GM06990 (cell line): ENCODE measurements at regions not wholly inside any gene's neighbourhood (a gene's known extent, or its start where the extent isn't known, plus 50 kb on each side); places are given as distances from the start of the nearest gene placed in this dataset.

Source experiments
- DNase-seq: peaks from one replicate; pipeline ENCODE4 v3.0.0-alpha.2; 2011; ENCODE audit not compliant: insufficient read length; ENCODE audit errors: extremely low read depth
- H3K27me3 ChIP-seq: replicated peaks from 2 replicates; pipeline ENCODE4 v1.6.0; 2011; ENCODE audit warnings: low read length; ENCODE audit not compliant: control insufficient read depth, insufficient read depth
- H3K36me3 ChIP-seq: 2 replicates; pipeline ENCODE4 v1.5.1; 2011; ENCODE audit warnings: low read length; ENCODE audit not compliant: control insufficient read depth, insufficient read depth
- H3K4me3 ChIP-seq: replicated peaks from 2 replicates; pipeline ENCODE4 v1.5.1; 2011; ENCODE audit warnings: low read depth, mild to moderate bottlenecking, control low read depth, low read length
- CTCF ChIP-seq: IDR thresholded peaks from 2 replicates; pipeline ENCODE4 v1.5.1; 2011; ENCODE audit warnings: low read length, control low read depth, mild to moderate bottlenecking, inconsistent platforms; ENCODE audit not compliant: insufficient read depth, poor library complexity, severe bottlenecking

- DNase-seq = no peak
- H3K4me3 ChIP-seq = no peak overlapping the region
- H3K36me3 ChIP-seq = no peaks in the 10 kb centered on the region
- no peaks in the 10 kb centered on the region for H3K27me3 ChIP-seq
- TF ChIP-seq CTCF = no peak
These were observed 618.8 kb upstream of the CCDC54 start for GRCh38 chr3:106758459-106758858.

GRCh38 chr3:106759731-106760130 is 617.5 kb upstream of the CCDC54 start:
- Histone ChIP-seq H3K36me3 (no peaks in the 10 kb centered on the region), H3K4me3 (no peak overlapping the region), H3K27me3 (no peaks in the 10 kb centered on the region)
- no peak for TF ChIP-seq CTCF
- no peak for DNase-seq

GRCh38 chr3:106765342-106765741 is 611.9 kb upstream of the CCDC54 start:
- H3K27me3 ChIP-seq = no peaks in the 10 kb centered on the region
- no peak for TF ChIP-seq CTCF
- no peak for DNase-seq
- no peaks in the 10 kb centered on the region for H3K36me3 ChIP-seq
- no peak overlapping the region for H3K4me3 ChIP-seq

- no peaks in the 10 kb centered on the region for H3K27me3 ChIP-seq
- H3K4me3 ChIP-seq = no peak overlapping the region
- no peaks in the 10 kb centered on the region for H3K36me3 ChIP-seq
- TF ChIP-seq CTCF = no peak
- DNase-seq = no peak
These were observed 608.2 kb upstream of the CCDC54 start for GRCh38 chr3:106768941-106769480.

- no peaks in the 10 kb centered on the region for H3K36me3 ChIP-seq
- no peaks in the 10 kb centered on the region for H3K27me3 ChIP-seq
- no peak overlapping the region for H3K4me3 ChIP-seq
- TF ChIP-seq CTCF = no peak
- DNase-seq = no peak
These were observed 603.4 kb upstream of the CCDC54 start for GRCh38 chr3:106773795-106774194.

GRCh38 chr3:106783231-106783630 is 594.0 kb upstream of the CCDC54 start:
- Histone ChIP-seq H3K36me3 (no peaks in the 10 kb centered on the region), H3K4me3 (no peak overlapping the region), H3K27me3 (no peaks in the 10 kb centered on the region)
- TF ChIP-seq CTCF = no peak
- no peak for DNase-seq
